ENCODE measurements at regions not wholly inside any gene's neighbourhood (a gene's known extent, or its start where the extent isn't known, plus 50 kb on each side); places are given as distances from the start of the nearest gene placed in this dataset.
"Not testable (repeated sequence)": the region's sequence is repeated elsewhere in the genome, so short reads cannot be mapped to it uniquely, and the experiment has no call there.

DNA sequence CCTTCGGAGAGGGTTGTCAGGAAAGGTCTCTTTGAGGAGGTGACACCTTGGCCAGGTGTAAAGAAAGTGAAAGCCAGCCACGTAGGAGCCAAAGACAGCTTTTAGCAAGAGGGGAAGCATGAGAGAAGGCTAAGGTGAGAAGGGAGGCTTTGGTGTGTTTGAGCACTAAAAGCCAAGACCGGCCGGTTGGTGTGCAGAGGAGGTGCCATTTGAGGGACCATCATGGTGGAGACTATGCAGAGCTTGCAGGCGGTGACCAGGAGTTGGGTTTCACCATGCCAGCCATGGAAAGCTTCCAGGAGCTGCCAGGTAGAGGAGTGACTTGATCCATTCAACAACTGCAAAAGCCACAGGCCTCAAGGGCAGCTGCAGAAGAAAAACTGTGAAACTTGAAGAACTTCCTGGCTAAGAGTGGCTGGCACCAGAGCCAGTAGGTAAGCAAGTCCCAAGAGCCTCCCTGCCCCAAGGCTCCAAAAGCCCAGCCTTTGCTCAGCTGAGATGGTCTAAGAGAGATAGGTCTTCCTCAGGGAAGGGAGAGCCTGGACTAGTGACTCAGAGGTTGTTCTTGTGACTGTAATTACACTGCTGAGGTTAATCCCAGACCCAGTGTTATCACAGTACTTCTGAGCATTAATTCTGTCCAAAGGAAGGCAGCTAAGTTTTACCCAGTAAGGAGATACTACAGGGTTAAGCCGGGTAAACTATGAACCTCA lies 319.0 kb downstream of the BCL11A start:
- H3K9me3 Mint-ChIP-seq = peaks cover 19% of the 10 kb centered on the region
- no peak overlapping the region for H3K27ac Mint-ChIP-seq
- no peaks in the 10 kb centered on the region for H3K4me1 Mint-ChIP-seq

DNA sequence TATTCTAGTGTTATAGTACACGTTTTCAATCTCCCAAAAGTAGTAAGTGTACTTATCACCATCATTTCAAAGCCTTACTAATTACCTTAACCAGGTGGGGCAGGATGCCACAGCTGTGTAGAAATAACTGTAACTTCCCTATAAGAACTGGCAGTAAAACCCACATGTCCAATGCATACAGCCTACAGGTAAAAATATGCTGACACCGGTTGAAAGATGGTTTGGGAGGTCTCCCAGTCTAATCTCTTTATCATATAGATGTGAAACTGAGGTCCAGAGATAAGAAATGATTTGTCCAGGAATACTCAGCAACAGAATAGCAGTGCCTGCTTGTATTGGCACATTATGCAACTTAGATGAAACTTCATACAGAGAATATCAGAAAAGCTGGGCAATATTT lies 322.9 kb downstream of the BCL11A start:
- ATAC-seq (no peak), DNase-seq (no peak)
- no peaks in the 10 kb centered on the region for H3K27me3 Mint-ChIP-seq
- H3K9me3 Mint-ChIP-seq = peaks cover 19% of the 10 kb centered on the region
- H3K4me1 Mint-ChIP-seq = no peaks in the 10 kb centered on the region
- no peak overlapping the region for H3K4me3 Mint-ChIP-seq
- H3K27ac Mint-ChIP-seq = no peak overlapping the region
- peaks cover 5% of the 10 kb centered on the region for H3K36me3 Mint-ChIP-seq (ENCODE audit: low read depth)

More for the DNA sequence above, 319.0 kb downstream of the BCL11A start:
- Mint-ChIP-seq H3K36me3 (ENCODE audit: low read depth) (peaks cover 5% of the 10 kb centered on the region), H3K27me3 (no peaks in the 10 kb centered on the region), H3K4me3 (no peak overlapping the region)
- no peak for ATAC-seq
- DNase-seq = no peak

DNA sequence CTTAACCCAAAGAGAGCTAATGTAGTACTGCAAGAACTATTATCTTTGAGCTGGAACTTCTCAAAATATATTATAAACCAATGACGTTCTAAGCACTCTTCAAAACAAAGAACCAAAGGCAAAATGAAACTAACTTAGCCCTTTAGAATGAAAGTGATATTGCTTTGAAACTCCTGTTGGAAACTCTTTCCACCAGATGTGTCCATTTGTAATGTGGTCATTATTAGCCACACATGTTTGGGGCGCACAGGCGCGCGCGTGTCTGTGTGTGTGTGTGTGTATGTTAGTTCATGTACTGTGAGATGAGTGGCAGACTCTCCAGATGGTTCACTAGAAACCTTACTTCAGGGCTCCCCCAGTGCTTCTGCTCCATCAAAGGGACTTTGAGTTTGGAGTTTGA lies 323.4 kb downstream of the BCL11A start:
- ATAC-seq = no peak
- Mint-ChIP-seq H3K36me3 (ENCODE audit: low read depth) (peaks cover 5% of the 10 kb centered on the region), H3K27me3 (no peaks in the 10 kb centered on the region), H3K4me1 (no peaks in the 10 kb centered on the region), H3K4me3 (no peak overlapping the region), H3K9me3 (peaks cover 19% of the 10 kb centered on the region), H3K27ac (no peak overlapping the region)
- no peak for DNase-seq

DNA sequence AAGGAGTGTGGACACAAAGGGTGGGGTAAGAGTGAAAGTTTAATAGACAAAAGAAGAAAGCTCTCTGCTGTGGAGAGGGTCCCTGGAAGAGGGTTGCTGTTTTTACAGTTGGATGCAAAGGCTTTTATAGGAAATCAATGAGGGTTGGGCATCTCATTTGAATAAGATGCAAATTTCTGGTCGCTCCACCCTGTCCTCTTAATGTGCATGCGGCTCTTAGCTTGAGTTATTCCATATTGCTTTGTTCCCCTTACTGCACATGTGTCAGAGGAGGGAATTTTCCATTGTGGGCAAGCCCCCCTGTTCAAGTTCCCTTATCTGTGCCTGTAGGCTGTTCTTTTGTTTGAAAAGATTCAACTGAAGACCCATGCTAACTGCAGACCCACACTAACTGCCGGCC lies 326.5 kb downstream of the BCL11A start:
- no peak overlapping the region for H3K4me3 Mint-ChIP-seq
- H3K27me3 Mint-ChIP-seq = no peaks in the 10 kb centered on the region
- ATAC-seq (no peak), DNase-seq (no peak)
- peaks cover under 1% of the 10 kb centered on the region for H3K36me3 Mint-ChIP-seq (ENCODE audit: low read depth)
- H3K27ac Mint-ChIP-seq = no peak overlapping the region
- H3K9me3 Mint-ChIP-seq = peaks cover 10% of the 10 kb centered on the region
- H3K4me1 Mint-ChIP-seq = no peaks in the 10 kb centered on the region

DNA sequence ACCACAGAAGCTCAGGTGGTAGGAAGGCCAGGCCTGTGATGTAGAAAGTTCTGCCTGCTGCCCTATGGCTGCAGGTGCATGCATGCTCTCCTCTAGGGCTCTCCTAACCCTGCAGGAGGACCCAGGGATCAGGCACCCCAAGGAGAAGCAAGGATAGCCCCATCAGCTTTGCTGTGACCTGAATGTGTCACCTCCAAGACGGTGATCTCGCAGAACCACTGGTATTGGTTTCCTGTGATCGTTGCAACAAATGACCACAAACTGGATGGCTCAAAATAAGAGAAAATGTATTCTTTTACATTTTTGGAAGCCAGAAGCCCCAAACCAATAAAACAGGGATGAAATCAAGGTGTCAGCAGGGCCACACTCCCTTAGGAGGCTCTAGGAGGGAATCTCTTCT lies 327.3 kb downstream of the BCL11A start:
- Mint-ChIP-seq H3K4me3 (no peak overlapping the region), H3K9me3 (peaks cover 5% of the 10 kb centered on the region), H3K27ac (no peak overlapping the region), H3K27me3 (no peaks in the 10 kb centered on the region), H3K36me3 (ENCODE audit: low read depth) (no peaks in the 10 kb centered on the region), H3K4me1 (no peaks in the 10 kb centered on the region)
- ATAC-seq = no peak
- DNase-seq = no peak

DNA sequence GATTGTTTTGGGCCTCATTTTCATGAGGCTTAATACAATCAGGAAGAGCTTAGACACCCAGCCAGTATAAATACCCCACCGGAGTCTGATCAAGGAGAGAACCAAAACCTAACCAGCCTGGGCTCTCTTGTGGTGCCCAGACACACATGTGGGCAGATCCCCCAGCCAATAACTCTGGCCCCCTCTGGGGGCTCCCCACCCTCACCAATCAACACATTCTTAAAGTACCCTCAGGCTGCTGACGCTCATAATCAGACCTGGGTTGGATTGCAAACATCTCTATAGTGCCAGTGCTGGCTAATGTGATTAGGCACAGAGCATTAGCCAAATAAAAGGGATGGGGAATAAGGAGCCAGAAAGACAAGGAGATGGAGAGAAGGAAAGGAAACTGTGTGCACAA lies 329.6 kb downstream of the BCL11A start:
- H3K36me3 Mint-ChIP-seq (ENCODE audit: low read depth) = no peaks in the 10 kb centered on the region
- ATAC-seq (no peak), DNase-seq (no peak)
- H3K9me3 Mint-ChIP-seq = no peaks in the 10 kb centered on the region
- no peak overlapping the region for H3K4me3 Mint-ChIP-seq
- H3K4me1 Mint-ChIP-seq = no peaks in the 10 kb centered on the region
- H3K27ac Mint-ChIP-seq = no peak overlapping the region
- no peaks in the 10 kb centered on the region for H3K27me3 Mint-ChIP-seq

DNA sequence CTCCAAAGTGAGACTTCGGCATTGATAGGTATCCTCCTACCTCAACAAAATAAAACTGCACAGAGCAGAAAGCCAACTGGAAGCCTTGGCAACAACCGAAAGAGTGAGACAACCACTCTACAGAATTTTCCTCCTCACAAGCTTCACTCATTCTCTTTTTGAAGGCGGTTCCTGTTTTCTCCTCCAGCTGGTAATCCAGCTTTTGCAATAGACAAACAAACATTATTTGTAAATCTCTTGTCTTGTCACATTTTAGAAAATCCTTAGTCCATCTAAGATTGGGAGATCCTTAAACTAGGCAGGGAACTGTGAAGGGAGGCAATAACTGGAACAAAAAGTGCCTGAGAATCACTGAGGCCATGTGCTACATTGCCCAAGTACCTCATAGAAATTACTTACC lies 332.4 kb downstream of the BCL11A start:
- Mint-ChIP-seq H3K9me3 (no peaks in the 10 kb centered on the region), H3K4me3 (no peak overlapping the region), H3K36me3 (ENCODE audit: low read depth) (no peaks in the 10 kb centered on the region), H3K4me1 (no peaks in the 10 kb centered on the region), H3K27me3 (no peaks in the 10 kb centered on the region), H3K27ac (no peak overlapping the region)
- DNase-seq (no peak), ATAC-seq (no peak)

DNA sequence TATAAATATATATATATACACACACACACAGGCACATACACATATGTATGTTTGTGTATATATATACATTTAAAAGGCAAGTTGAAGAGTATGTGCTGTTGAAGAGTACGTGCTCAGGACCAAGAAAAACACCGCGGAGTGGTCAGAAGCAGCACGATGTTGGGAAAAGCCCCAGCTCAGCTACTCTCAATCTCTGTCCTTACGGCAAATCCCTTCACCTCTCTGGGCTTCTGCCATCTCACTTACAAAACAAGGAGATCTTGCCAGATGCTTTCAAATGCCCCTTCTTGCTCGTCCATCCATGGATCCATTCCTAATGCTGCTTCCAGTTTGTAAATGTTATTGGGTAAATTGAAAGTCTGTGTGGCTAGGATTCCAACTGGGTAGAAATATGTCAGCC lies 333.9 kb downstream of the BCL11A start:
- H3K4me1 Mint-ChIP-seq = no peaks in the 10 kb centered on the region
- no peak overlapping the region for H3K27ac Mint-ChIP-seq
- no peaks in the 10 kb centered on the region for H3K36me3 Mint-ChIP-seq (ENCODE audit: low read depth)
- DNase-seq (no peak), ATAC-seq (no peak)
- no peak overlapping the region for H3K4me3 Mint-ChIP-seq
- H3K9me3 Mint-ChIP-seq = no peaks in the 10 kb centered on the region
- H3K27me3 Mint-ChIP-seq = peaks cover 2% of the 10 kb centered on the region

DNA sequence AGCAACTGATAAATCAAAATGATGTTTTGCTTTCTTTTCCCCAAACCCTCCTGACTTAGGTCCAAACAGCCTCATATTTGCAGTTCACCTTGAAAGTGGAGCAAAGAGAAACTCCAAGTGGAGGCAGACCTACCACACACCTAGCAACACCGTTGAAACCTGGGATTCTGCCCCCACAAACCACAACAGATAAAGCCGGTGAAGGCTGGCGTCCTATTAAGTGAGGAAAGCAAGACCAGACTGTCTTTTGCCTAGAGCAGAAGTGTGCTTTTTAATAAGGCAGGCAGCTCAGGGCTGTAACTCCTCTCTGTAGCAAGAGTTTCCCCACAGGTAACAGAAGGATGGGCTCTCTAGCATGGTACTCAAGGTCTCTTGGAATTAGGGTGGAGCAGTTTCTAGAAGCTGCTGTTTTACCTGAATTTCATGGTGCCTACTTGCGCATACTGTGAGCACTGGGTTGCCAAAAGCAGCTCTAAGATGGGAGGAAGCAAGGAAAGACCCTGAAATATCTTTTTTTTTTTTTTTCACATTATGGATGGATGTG lies 336.9 kb downstream of the BCL11A start:
- no peak overlapping the region for H3K27ac Mint-ChIP-seq
- no peak for DNase-seq
- H3K4me1 Mint-ChIP-seq = no peaks in the 10 kb centered on the region
- peaks cover 2% of the 10 kb centered on the region for H3K27me3 Mint-ChIP-seq
- no peak for ATAC-seq
- H3K4me3 Mint-ChIP-seq = no peak overlapping the region
- H3K36me3 Mint-ChIP-seq (ENCODE audit: low read depth) = no peaks in the 10 kb centered on the region
- no peaks in the 10 kb centered on the region for H3K9me3 Mint-ChIP-seq

DNA sequence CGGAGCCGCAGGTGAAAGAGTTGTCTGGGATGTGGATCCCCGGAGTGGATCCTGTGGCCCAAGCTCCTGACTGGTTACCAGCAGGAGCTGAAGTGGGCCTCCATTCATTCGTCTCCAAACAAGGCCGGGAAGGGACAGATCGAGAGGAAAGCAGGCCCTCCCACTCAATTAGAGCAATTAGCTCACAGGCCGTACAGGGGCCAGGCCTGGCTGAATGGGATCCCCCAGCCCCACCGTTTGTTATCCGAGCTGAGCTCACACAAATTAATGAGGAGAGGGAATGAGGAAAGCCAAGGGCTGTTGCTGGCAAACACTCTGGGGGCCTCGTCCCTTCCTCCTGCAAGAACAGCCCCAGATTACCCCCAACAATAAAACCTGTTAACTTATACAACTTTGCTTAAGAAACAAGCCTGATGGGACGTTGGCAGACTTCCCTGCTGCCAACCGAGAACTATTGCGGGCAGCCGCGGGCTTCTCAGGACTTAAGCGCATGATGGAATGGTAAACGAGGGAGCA lies 338.0 kb downstream of the BCL11A start:
- ATAC-seq = no peak
- Mint-ChIP-seq H3K9me3 (no peaks in the 10 kb centered on the region), H3K27ac (no peak overlapping the region), H3K27me3 (peaks cover 2% of the 10 kb centered on the region), H3K4me1 (no peaks in the 10 kb centered on the region), H3K4me3 (no peak overlapping the region), H3K36me3 (ENCODE audit: low read depth) (no peaks in the 10 kb centered on the region)
- no peak for DNase-seq

DNA sequence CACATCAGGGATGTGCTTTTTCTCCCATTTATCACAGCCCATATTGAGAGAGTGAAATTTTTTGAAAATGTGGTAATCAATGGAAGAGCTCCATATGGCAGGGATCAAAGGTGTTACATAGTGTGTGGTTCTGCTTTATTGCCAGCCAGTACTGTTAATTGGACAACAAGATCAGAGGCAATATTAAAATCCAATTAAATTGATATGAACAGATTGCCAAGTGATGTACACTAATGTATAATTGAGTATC lies 338.9 kb downstream of the BCL11A start:
- Mint-ChIP-seq H3K9me3 (no peaks in the 10 kb centered on the region), H3K4me1 (no peaks in the 10 kb centered on the region), H3K36me3 (ENCODE audit: low read depth) (no peaks in the 10 kb centered on the region), H3K4me3 (no peak overlapping the region), H3K27ac (no peak overlapping the region), H3K27me3 (peaks cover 2% of the 10 kb centered on the region)
- DNase-seq (no peak), ATAC-seq (no peak)

DNA sequence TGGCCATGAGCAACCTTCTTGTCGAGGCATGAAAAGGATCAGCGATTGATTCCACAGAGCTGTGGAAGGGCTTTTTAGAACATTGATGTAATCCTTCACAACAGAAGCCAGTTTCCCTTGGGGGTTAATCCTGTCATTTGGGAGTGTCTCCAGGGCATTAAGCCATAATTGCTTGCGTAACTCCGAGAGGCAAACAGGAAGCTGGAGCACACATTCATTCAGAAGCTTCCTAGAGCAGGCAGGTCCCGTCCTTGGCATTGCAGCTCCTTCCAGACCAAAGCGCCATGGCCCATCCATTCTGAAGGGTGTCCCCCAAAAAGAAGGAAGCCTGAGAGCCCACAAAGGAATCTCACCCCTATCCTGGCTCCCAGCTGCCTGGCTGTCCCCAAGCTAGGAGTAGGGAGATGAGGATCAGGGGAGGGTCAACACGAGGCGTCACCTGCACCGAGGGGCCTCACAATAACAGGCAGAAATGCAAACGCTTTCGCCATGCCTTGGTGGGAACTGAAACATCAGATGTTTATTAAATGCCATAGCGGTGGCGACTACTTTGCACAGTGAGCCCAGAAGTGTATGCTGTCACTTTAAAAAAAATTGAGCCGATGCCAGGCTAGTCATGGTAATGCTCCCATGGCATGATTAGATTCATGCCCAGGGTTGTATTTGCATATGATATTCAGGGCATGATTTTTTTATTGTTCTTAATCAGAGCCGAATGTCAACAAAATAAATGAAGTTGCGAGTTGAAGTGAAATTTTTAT lies 339.4 kb downstream of the BCL11A start:
- no peak overlapping the region for H3K4me3 Mint-ChIP-seq
- H3K9me3 Mint-ChIP-seq = no peaks in the 10 kb centered on the region
- DNase-seq = no peak
- H3K36me3 Mint-ChIP-seq (ENCODE audit: low read depth) = no peaks in the 10 kb centered on the region
- H3K4me1 Mint-ChIP-seq = no peaks in the 10 kb centered on the region
- H3K27me3 Mint-ChIP-seq = peaks cover 2% of the 10 kb centered on the region
- H3K27ac Mint-ChIP-seq = no peak overlapping the region
- no peak for ATAC-seq

DNA sequence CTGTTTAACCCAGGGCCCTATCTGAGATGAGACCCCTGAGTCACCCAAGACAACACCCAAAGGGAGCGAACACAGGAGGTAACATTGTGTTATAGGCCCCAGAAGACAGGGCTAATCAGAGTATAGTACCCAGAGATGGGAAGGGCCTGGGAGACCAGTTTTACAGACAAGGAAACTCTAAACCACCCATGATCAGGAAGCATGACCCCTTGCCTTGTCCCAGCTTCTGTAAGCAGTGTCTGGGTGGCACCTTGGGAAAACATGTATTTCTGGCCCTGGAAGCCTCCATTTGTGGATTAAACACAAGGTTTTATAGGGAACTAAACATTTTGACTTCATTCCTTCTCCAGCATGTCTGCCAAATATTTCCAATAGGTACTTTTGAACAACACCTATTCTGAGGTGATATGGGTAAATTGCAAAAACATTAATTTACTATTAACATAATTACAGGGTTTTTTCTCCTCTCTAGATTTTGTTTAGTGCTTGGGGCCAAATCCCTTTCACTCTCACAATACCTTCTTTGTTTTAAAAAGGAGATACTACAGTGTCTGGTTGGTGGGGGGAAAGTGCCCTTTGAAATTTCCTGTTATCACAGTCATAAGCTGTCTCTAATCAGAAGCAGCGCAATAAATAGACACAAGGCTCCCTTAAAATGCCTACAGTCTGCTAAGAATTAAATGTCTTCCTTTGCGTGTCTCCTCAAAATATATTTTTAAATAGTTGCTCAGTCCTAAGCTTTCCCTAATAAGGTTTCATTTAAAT lies 341.1 kb downstream of the BCL11A start:
- Mint-ChIP-seq H3K27ac (no peak overlapping the region), H3K4me3 (no peak overlapping the region), H3K36me3 (ENCODE audit: low read depth) (no peaks in the 10 kb centered on the region), H3K4me1 (no peaks in the 10 kb centered on the region), H3K27me3 (peaks cover 2% of the 10 kb centered on the region), H3K9me3 (no peaks in the 10 kb centered on the region)
- DNase-seq (no peak), ATAC-seq (no peak)

DNA sequence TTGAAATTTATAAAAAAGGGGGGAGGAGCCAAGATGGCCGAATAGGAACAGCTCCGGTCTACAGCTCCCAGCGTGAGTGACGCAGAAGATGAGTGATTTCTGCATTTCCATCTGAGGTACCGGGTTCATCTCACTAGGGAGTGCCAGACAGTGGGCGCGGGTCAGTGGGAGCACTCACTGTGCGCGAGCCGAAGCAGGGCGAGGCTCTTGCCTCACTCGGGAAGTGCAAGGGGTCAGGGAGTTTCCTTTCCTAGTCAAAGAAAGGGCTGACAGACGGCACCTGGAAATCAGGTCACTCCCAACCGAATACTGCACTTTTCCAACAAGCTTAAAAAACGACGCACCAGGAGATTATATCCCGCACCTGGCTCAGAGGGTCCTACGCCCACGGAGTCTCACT lies 364.4 kb downstream of the BCL11A start:
- H3K27ac Mint-ChIP-seq; H3K4me3 Mint-ChIP-seq; H3K36me3 Mint-ChIP-seq (ENCODE audit: low read depth); H3K27me3 Mint-ChIP-seq; H3K4me1 Mint-ChIP-seq; ATAC-seq; DNase-seq: not testable (repeated sequence)
- peaks cover 11% of the 10 kb centered on the region for H3K9me3 Mint-ChIP-seq

DNA sequence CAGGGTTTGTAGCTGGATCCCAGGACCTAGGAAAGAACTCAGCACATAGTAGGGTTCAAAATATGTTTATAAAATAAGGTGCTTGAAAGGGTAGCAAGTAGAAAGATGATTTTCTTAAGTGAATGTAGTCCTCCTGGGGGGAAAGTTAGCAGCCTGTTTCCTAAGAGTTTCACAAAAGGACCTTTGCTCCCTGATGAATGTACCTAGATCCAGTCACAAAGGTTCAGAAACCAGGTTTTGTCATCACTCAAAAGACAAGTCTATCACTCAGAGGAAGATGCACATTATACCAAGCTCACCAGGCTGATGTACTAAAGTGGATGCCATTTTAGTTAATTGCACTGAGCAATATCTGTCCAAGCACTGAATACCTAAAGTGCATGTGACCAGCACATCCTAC lies 378.2 kb downstream of the BCL11A start:
- Mint-ChIP-seq H3K4me3 (no peak overlapping the region), H3K9me3 (no peaks in the 10 kb centered on the region), H3K27me3 (no peaks in the 10 kb centered on the region), H3K4me1 (no peaks in the 10 kb centered on the region), H3K27ac (no peak overlapping the region), H3K36me3 (ENCODE audit: low read depth) (no peaks in the 10 kb centered on the region)
- ATAC-seq (no peak), DNase-seq (no peak)

Measured in activated naive CD8-positive, alpha-beta T cell treated with anti-CD3 and anti-CD28 coated beads, Interleukin-2, amount 50 U/mL, for 24 hours (primary cell).